HL-60 (cell line): ENCODE measurements at regions not wholly inside any gene's neighbourhood (a gene's known extent, or its start where the extent isn't known, plus 50 kb on each side); places are given as distances from the start of the nearest gene placed in this dataset.

Source experiments
- GABPA ChIP-seq: IDR thresholded peaks from 2 replicates; pipeline ENCODE4 v1.6.1; 2012; ENCODE audit warnings: low read depth
- POLR2AphosphoS5 ChIP-seq: IDR thresholded peaks from 2 replicates; pipeline ENCODE4 v1.6.1; 2012; ENCODE audit warnings: low read depth
- SPI1 ChIP-seq: IDR thresholded peaks from 2 replicates; pipeline ENCODE4 v1.6.1; 2012; ENCODE audit warnings: low read depth, mild to moderate bottlenecking, borderline replicate concordance
- TF ChIP-seq, protein P1 (sequence below): IDR thresholded peaks from 2 replicates; pipeline ENCODE4 v1.6.1; 2012; ENCODE audit warnings: low read depth; ENCODE audit not compliant: insufficient replicate concordance
- TF ChIP-seq, protein P2 (sequence below): IDR thresholded peaks from one replicate; pipeline ENCODE4 v1.5.1; 2011; ENCODE audit warnings: low read length, control low read depth, inconsistent platforms; ENCODE audit not compliant: insufficient read depth

DNA sequence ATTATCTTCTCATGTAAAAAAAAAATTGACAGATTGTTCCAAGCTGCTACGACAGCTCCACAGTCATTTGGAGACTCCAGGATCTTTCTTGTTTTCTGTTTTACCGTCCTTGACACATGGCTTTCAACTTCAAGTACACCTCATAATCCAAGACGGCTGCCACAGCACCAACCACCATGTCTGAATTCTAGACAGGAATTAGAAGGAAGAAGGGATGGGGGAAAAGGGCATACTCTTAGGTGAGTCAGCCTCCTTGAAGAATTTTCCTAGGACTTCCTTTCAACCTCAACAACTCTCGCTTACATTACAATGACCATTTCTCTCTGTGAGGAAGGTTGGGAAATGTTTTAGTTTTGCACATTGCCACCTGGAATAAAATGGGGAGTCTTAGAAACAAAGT, 110.3 kb upstream of the TNR start:
- TF ChIP-seq, protein P1, sequence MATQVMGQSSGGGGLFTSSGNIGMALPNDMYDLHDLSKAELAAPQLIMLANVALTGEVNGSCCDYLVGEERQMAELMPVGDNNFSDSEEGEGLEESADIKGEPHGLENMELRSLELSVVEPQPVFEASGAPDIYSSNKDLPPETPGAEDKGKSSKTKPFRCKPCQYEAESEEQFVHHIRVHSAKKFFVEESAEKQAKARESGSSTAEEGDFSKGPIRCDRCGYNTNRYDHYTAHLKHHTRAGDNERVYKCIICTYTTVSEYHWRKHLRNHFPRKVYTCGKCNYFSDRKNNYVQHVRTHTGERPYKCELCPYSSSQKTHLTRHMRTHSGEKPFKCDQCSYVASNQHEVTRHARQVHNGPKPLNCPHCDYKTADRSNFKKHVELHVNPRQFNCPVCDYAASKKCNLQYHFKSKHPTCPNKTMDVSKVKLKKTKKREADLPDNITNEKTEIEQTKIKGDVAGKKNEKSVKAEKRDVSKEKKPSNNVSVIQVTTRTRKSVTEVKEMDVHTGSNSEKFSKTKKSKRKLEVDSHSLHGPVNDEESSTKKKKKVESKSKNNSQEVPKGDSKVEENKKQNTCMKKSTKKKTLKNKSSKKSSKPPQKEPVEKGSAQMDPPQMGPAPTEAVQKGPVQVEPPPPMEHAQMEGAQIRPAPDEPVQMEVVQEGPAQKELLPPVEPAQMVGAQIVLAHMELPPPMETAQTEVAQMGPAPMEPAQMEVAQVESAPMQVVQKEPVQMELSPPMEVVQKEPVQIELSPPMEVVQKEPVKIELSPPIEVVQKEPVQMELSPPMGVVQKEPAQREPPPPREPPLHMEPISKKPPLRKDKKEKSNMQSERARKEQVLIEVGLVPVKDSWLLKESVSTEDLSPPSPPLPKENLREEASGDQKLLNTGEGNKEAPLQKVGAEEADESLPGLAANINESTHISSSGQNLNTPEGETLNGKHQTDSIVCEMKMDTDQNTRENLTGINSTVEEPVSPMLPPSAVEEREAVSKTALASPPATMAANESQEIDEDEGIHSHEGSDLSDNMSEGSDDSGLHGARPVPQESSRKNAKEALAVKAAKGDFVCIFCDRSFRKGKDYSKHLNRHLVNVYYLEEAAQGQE, result no peak
- TF ChIP-seq POLR2AphosphoS5 (no peak), GABPA (no peak), SPI1 (no peak)
- TF ChIP-seq, protein P2, sequence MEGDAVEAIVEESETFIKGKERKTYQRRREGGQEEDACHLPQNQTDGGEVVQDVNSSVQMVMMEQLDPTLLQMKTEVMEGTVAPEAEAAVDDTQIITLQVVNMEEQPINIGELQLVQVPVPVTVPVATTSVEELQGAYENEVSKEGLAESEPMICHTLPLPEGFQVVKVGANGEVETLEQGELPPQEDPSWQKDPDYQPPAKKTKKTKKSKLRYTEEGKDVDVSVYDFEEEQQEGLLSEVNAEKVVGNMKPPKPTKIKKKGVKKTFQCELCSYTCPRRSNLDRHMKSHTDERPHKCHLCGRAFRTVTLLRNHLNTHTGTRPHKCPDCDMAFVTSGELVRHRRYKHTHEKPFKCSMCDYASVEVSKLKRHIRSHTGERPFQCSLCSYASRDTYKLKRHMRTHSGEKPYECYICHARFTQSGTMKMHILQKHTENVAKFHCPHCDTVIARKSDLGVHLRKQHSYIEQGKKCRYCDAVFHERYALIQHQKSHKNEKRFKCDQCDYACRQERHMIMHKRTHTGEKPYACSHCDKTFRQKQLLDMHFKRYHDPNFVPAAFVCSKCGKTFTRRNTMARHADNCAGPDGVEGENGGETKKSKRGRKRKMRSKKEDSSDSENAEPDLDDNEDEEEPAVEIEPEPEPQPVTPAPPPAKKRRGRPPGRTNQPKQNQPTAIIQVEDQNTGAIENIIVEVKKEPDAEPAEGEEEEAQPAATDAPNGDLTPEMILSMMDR, result no peak
